DMS53 (cell line): ENCODE measurements at regions not wholly inside any gene's neighbourhood (a gene's known extent, or its start where the extent isn't known, plus 50 kb on each side); places are given as distances from the start of the nearest gene placed in this dataset.
"Not testable (repeated sequence)": the region's sequence is repeated elsewhere in the genome, so short reads cannot be mapped to it uniquely, and the experiment has no call there.

ENCODE experiments used
- DNase-seq: peaks from one replicate; lab custom pipeline; 2025; lab: John Stamatoyannopoulos, UW

DNA sequence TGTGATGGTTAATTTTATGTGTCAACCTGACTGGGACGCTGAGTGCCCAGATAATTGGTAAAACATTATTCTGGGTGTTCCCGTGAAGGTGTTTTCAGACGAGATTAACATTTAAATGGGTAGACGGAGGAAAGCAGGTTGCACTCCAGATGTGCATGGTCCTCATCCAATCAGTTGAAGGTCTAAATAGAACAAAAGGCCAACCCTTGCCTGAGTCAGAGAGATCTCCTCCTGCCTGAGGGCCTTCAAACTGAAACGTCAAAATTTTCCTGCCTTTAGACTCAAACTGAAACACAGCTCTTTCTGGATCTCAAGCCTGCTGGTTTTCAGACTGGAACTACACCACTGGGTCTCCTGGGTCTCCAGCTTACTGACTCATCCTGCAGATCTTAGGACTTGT is 73.5 kb downstream of the NPIPA8 start:
- not testable (repeated sequence) for DNase-seq

DNA sequence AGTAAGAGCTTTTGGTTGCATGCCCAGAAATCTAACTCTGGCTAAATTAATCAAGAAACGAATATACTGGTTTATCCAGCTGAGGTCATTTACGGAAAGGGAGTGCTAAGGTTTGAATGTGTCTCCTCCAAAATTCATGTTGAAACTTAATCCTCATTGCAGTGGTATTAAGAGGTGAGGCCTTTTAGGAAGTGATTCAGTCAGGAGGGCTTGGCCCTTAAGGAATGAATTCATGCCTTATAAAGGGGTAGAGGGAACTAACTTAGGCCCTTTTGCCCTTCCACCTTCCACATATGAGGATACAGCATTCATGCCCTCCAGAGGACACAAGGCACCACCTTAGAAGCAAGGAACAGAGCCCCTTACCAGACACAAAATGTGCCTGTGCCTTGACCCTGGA is 74.7 kb downstream of the NPIPA8 start:
- not testable (repeated sequence) for DNase-seq

GRCh38 chr16:18259496-18260176 is 76.9 kb downstream of the NPIPA8 start:
- not testable (repeated sequence) for DNase-seq

GRCh38 chr16:18252943-18253342 is 83.6 kb downstream of the NPIPA8 start:
- not testable (repeated sequence) for DNase-seq

DNA sequence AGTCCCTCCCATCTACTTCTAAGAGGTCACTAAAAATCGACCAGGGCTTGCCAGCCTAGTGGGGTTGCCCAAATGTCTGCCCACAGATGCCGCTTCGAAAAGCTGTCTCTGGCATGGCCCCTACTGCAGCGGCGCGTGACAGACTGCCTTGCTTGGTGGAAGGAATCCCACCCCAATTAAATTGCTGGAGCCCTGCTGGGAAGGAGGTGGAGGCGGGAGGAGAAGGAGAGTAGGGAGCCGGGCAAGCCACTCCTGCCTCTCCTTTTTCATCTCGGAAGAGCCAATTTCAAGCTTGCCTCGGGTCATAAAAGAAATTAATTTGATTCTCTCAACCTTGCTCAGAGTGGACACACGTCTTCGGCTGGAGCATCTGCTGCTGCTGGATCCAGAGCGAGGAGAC is 106.0 kb downstream of the NPIPA8 start:
- DNase-seq: not testable (repeated sequence)

- not testable (repeated sequence) for DNase-seq
Observed at GRCh38 chr16:18222054-18223009, 114.2 kb downstream of the NPIPA8 start.

- DNase-seq: not testable (repeated sequence)
Observed at GRCh38 chr16:18217741-18218140, 118.8 kb downstream of the NPIPA8 start.

DNA sequence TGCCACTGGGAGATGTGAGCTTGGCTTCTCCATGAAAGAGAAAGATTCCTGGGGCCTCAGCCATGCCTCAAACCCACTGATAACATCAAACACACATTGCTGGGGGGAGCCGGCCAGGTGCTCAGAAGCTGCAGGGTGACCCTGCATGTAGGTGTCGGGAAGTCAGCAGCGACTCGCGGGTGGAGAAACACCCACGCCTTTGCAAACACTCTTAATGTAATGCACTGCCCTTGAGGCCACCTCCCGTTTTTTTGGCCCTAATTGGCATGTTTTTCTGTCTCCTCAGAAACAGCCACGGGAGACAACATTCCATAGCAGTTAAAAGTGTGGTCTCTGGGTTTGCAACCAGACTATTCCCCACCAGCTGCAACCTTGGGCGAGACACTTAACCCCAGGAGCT is 119.7 kb downstream of the NPIPA8 start:
- DNase-seq: not testable (repeated sequence)

- DNase-seq: not testable (repeated sequence)
Observed at GRCh38 chr16:18213810-18214209, 122.7 kb downstream of the NPIPA8 start.

- DNase-seq: not testable (repeated sequence)
Observed at GRCh38 chr16:18211505-18211904, 125.0 kb downstream of the NPIPA8 start.

DNA sequence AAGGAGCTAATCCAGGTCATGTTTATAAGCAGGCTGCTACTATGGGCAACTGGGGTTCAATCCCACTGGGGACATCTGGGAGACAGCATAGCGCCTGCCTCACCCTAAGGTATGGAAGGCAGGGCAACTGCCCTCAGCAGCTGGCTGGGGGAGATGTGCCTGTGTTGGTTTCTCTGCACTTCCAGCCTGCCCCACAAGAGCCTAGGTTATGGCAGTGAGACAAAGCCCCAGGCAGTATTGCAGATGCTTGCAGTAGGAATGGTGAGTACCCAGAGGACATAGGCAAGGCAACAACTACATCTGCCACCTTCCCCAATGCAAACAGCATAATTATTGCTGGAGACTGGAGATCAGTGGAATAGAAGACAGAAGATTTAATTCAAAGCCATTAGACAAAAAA is 131.8 kb downstream of the NPIPA8 start:
- DNase-seq: not testable (repeated sequence)

- DNase-seq: not testable (repeated sequence)
Observed at GRCh38 chr16:18204309-18204708, 132.2 kb downstream of the NPIPA8 start.

DNA sequence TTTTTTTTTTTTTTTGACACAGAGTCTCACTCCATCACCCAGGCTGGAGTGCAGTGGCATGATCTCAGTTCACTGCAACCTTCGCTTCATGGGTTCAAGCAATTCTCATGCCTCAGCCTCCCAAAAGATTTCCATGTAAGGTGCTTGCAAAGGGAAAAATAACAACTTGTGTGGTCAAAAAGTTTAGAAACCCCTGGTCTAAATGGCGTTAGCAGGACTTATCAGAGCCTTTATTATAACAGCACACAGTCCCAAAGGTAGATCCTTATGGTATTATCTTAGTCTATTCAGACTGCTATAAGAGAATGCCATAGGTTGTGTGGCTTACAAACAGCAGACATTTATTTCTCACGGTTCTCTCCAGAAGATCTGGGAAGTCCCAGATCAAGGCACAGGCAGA is 135.0 kb downstream of the NPIPA8 start:
- DNase-seq: not testable (repeated sequence)

DNA sequence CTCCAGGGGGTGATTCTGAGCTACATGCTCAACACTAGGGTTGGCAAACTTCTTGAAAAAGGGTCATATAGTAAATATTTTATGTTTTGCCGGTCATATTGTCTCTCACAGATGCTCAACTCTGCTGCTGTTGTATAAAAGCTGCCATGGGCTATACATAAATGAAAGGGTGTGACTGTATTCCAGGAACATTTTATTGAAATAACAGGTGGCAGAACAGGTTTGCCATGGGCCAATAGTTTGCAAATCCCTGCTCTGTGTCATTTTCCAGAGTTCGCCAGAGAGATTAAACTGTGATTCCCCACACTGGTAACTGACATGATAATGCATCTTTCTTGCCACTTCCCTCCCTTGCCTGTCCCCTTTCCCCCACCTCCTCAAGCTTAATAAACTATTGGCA is 144.1 kb downstream of the NPIPA8 start:
- DNase-seq: not testable (repeated sequence)

- DNase-seq: not testable (repeated sequence)
Observed at GRCh38 chr16:18190179-18190578, 146.4 kb downstream of the NPIPA8 start.

- DNase-seq: not testable (repeated sequence)
Observed at GRCh38 chr16:18184755-18185154, 151.8 kb downstream of the NPIPA8 start.

- DNase-seq: not testable (repeated sequence)
Observed at GRCh38 chr16:18181028-18181427, 155.5 kb downstream of the NPIPA8 start.

DNA sequence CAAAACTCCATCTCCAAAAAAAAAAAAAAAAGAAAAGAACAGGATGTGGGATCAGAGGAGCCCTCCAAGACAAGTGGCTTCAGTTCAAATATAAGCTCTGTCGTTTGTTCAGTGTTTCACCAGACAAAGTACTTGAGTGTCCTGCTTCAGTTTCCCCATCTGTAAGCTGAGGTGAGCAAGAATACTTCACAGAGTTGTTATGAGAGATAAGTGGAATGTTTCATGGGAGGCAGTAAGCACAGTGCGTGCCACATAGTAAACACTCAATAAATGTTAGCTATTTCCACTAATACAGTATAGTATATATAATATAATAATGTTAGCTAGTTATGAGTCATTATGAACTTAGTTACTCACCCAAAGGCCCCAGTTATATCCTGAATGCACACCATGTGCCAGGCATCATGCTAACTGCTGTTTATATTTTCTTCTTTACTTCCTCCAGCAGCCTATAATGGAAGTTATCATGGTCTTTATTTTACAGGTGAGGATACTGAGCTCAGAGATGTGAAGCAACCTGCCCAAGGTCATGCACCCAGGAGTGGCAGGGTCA is 162.5 kb downstream of the NPIPA8 start:
- DNase-seq: peak; percentile 1

GRCh38 chr16:18162293-18162692 is 174.2 kb downstream of the NPIPA8 start:
- not testable (repeated sequence) for DNase-seq

GRCh38 chr16:18161224-18161623 is 175.3 kb downstream of the NPIPA8 start:
- DNase-seq: not testable (repeated sequence)

DNA sequence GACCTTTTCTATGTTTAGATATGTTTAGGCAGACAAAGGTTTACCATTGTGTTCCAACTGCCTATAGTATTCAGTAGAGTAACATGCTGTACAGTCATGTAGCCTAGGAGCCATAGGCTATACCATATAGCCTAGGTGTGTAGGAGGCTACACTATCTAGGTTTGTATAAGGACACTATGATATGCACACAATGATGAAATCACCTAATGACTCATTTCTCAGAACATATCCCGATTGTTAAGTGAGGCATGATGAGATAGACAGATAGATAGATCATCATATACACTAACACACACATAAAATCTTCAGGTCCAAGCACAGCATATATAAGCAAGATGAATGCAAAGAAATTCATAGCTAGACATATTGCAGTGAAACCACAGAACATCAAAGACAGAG is 177.4 kb downstream of the NPIPA8 start:
- DNase-seq: not testable (repeated sequence)

DNA sequence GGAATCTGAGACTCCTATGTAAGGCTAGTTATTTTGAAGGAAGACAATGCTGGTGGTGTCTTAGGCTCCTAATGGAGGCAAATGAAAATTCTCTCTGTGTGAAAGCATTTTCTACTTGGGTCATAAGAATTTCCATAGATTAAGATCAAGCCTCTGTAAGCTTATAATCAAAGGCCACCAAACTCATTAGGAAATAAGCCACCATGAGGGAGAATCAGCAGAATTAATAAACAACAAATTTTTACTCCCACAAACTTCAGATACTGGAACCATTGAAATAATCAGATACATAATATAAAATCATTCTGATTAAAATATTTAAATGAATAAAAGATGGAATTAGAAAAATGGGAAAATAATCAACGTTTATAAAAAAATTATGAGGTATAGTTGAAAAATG is 178.7 kb downstream of the NPIPA8 start:
- DNase-seq: not testable (repeated sequence)
